GM06990 (cell line): ENCODE measurements at regions not wholly inside any gene's neighbourhood (a gene's known extent, or its start where the extent isn't known, plus 50 kb on each side); places are given as distances from the start of the nearest gene placed in this dataset.

Experiments
- DNase-seq: peaks from one replicate; pipeline ENCODE4 v3.0.0-alpha.2; 2011; ENCODE audit not compliant: insufficient read length; ENCODE audit errors: extremely low read depth
- H3K27me3 ChIP-seq: replicated peaks from 2 replicates; pipeline ENCODE4 v1.6.0; 2011; ENCODE audit warnings: low read length; ENCODE audit not compliant: control insufficient read depth, insufficient read depth
- H3K36me3 ChIP-seq: 2 replicates; pipeline ENCODE4 v1.5.1; 2011; ENCODE audit warnings: low read length; ENCODE audit not compliant: control insufficient read depth, insufficient read depth
- H3K4me3 ChIP-seq: replicated peaks from 2 replicates; pipeline ENCODE4 v1.5.1; 2011; ENCODE audit warnings: low read depth, mild to moderate bottlenecking, control low read depth, low read length
- TF ChIP-seq, protein P1 (sequence below): IDR thresholded peaks from 2 replicates; pipeline ENCODE4 v1.5.1; 2011; ENCODE audit warnings: low read length, control low read depth, mild to moderate bottlenecking, inconsistent platforms; ENCODE audit not compliant: insufficient read depth, poor library complexity, severe bottlenecking

DNA sequence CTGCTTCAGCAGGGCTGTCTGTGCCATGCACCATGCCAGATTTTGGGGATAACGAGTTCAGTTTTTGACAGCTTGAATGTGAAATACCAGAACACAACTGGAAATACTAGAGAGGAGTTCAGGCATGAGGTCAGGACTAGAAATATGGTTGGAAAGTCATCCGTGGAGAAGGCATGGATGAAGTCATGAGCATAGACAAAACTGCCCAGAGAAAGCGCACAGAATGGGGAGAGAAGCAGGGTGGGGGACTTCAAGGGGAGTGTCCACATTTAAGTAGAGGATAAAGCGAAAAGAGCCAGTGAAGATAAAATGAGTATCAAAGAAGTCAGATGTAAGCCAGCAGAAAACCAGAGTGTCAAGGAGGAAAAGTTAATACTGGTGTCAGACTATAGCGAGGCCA lies 653.4 kb upstream of the ARID1B start:
- TF ChIP-seq, protein P1, sequence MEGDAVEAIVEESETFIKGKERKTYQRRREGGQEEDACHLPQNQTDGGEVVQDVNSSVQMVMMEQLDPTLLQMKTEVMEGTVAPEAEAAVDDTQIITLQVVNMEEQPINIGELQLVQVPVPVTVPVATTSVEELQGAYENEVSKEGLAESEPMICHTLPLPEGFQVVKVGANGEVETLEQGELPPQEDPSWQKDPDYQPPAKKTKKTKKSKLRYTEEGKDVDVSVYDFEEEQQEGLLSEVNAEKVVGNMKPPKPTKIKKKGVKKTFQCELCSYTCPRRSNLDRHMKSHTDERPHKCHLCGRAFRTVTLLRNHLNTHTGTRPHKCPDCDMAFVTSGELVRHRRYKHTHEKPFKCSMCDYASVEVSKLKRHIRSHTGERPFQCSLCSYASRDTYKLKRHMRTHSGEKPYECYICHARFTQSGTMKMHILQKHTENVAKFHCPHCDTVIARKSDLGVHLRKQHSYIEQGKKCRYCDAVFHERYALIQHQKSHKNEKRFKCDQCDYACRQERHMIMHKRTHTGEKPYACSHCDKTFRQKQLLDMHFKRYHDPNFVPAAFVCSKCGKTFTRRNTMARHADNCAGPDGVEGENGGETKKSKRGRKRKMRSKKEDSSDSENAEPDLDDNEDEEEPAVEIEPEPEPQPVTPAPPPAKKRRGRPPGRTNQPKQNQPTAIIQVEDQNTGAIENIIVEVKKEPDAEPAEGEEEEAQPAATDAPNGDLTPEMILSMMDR: no peak
- no peak overlapping the region for H3K4me3 ChIP-seq
- H3K36me3 ChIP-seq: no peaks in the 10 kb centered on the region
- DNase-seq: no peak
- H3K27me3 ChIP-seq: no peaks in the 10 kb centered on the region

DNA sequence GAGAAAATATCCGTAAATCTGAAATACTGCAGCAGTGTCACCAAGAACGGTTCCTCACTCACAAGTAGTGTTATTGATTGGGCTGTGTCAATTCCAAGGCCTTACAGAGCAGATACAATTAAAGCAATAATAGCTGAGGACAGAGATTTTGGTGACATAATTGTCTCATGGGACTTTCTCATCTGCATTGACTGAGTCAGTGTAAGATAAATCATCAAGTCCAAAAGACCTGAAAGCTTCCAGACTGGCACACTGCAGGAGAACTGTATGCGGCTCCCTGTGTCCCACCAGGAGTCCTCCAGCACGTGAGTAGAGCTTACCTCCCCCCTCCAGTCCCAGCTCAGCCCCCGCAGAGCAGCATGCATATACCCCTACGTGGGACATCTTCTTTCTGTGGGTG lies 655.2 kb upstream of the ARID1B start:
- no peak for DNase-seq
- Histone ChIP-seq H3K27me3 (no peaks in the 10 kb centered on the region), H3K36me3 (no peaks in the 10 kb centered on the region), H3K4me3 (no peak overlapping the region)
- TF ChIP-seq, protein P1: no peak

DNA sequence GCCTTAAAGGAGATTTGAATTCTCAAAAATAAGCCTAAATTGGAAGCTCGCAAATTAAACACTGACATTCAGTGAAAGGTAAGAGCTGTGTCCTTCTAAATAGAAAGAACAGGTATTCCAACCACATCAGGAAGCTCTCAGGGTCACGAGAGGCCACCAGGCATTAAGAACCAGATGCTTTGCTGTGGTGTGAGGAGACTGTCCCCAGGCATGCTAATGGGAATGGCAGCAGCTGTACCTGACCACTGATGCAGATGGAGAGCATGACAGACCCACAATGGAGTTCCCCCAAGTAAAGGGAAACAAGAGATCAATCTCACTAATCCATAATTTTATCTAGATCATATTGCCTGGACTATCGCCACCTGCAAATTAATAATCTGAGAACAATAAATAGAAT lies 658.9 kb upstream of the NOX3 start:
- DNase-seq: no peak
- no peaks in the 10 kb centered on the region for H3K27me3 ChIP-seq
- no peaks in the 10 kb centered on the region for H3K36me3 ChIP-seq
- H3K4me3 ChIP-seq: no peak overlapping the region
- TF ChIP-seq, protein P1: no peak

DNA sequence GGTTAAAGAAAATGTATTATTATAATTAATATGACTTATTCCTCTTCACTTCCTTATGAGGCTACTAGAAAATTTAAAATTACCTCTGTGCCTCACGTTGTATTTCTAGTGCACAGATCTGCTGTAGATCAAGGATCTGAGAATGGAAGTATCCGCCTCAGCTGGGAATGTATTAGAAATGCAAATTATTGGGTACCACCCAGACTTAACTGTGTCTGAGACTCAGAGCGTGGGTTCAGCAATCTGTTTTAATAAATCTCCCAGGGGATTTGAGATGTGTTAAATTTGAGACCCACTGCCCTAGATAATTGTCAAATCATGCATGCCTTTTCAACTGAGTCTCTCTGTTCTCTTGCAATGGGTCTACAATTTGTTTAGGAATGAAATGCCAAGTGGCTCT lies 658.0 kb upstream of the NOX3 start:
- Histone ChIP-seq H3K4me3 (no peak overlapping the region), H3K36me3 (no peaks in the 10 kb centered on the region), H3K27me3 (no peaks in the 10 kb centered on the region)
- TF ChIP-seq, protein P1: no peak
- no peak for DNase-seq

DNA sequence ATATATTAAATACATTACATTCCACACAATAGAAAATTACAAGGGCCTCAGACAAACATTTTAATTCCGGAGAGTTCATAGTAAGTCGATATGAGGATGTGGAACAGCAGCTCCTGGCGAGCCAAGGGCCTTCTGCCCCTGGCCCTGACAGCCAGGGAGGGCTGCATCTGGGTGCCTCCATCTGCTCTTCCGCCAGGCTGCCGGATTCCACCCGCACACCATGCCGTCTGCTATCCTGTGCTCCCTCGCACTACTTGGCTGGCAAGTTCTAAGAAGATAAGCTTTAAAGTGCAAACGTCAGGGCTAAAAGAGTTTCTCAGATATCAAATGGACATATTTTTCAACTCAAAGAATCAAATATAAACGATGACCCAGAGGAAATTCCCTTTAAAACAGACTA lies 656.3 kb upstream of the NOX3 start:
- no peak for DNase-seq
- H3K4me3 ChIP-seq: no peak overlapping the region
- H3K36me3 ChIP-seq: no peaks in the 10 kb centered on the region
- H3K27me3 ChIP-seq: no peaks in the 10 kb centered on the region
- TF ChIP-seq, protein P1: no peak

DNA sequence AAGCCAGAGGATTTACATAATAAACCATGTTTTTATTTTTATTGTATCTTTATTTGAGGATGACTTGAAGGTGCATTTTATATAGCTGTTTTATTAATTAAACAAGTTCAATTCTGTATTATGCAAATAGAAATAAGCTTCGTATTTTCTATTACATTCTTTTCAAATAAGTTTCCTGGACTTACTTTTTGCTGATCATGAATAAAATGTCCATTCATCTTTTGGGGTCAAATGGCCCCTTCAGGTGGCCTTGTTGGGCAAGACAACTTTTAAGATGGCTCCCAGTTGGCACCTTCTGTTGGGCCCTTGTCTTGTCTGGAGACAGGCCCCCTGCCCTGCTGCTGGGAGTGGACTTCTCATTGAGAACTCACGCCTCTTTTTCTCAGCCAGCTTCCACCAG lies 654.6 kb upstream of the NOX3 start:
- TF ChIP-seq, protein P1: no peak
- Histone ChIP-seq H3K36me3 (no peaks in the 10 kb centered on the region), H3K27me3 (no peaks in the 10 kb centered on the region), H3K4me3 (no peak overlapping the region)
- no peak for DNase-seq
